Renal cortical epithelial cell (primary cell): ENCODE measurements at regions not wholly inside any gene's neighbourhood (a gene's known extent, or its start where the extent isn't known, plus 50 kb on each side); places are given as distances from the start of the nearest gene placed in this dataset.

ENCODE experiments used
- DNase-seq: peaks from one replicate; pipeline ENCODE4 v3.0.0-alpha.2; 2011; ENCODE audit warnings: low read depth

DNA sequence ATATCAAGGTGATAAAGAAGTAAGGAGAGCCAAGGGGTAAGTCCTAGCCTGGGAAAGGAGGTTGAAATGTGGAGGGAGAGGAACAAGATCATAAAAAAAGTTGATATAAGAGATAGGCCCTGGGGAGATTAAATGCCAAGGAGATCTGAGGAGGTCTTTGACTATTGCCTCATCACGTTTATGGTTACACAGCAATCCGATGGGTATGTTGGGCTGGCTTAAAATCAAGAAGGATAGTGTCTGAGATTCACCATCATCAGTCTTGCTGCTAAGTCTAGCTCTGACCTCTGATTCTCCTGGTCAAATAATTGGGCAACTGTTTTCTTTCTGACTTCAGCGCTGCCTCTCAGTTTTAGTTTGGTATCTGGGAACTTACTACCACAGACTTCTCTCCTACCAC, 416.3 kb downstream of the GPATCH2 start:
- DNase-seq, result no peak

DNA sequence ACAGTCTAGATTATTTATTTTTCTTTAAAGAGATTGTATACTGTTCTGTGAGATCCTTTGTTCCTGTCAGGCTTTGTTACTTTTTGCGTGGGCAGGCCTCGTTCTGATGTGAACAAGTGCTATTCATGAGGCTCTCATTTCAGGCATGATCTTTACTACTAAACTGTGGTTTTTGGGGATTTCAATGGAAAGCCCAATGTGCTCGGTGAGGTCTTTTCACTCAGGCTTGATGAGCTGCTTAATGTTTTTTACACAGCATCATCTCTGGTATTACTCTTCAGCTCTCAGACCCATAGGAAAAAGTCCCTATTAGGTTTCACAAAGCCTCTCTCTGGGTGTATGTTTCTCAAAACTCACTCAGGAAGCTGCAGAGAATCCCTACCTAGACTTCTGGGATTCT, 419.4 kb downstream of the GPATCH2 start:
- no peak for DNase-seq

DNA sequence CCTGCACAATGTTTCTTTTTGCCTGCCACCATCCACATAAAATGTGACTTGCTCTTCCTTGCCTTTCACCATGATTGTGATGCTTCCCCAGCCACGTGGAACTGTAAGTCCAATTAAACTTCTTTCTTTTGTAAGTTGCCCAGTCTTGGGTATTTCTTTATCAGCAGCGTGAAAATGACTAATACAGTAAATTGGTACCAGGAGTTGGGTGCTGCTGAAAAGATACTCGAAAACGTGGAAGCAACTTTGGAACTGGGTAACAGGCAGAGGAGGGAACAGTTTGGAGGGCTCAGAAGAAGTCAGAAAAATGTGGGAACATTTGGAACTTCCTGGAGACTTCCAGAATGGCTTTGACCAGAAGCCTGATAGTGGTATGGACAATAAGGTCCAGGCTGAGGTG, 425.3 kb downstream of the GPATCH2 start:
- DNase-seq, result no peak

DNA sequence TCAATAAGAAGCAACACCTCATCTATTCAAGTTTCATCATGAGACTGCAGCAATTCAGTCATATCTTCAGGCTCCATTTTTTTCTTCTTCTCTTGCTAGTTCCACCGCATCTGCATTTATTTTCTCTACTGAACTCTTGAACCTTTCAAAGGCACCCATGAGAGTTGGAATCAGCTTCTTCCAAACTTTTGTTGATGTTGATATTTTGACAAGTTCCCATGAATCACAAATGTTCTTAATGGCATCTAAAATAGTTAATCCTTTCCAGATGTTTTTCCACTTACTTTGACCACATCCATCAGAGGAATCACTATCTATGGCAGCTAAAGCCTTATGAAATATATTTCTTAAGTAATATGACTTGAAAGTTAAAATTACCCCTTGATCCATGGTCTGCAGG, 434.3 kb downstream of the GPATCH2 start:
- no peak for DNase-seq

DNA sequence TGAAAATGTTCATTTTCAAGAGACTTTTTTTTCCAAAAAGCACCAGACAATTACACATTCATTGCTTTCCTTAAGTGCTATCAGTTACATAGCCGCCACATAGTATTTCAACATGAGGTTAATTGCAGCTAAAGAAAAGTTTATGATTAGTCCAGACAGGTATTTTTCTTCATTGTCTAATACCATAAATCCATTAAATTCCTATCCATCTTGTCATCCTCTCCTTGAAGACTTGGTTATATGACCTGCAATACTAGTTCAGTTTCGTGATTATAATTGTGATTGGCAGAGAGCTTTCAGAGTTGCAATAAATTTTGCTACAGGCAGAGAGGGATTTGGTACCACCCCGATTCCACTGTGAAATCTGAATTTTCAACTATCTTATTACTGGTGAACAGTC, 437.7 kb downstream of the GPATCH2 start:
- DNase-seq, result no peak

DNA sequence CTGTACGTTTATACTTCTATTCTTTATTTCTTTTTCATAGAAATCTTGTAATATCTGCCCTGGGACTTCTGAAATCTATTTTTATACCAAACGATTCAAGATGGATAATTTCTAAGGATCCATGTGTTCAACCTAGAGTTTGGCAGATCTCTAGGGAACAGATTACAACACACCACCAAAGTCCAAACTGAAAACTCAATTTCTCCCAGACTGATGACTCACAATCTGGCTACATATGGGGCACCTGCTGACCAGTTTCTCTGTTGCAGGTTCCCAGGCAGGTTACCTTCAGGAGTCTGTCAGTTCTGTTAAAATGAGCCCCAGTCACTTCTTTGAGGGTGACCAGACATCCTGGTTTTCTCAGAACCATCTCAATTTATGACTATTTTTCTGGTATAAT, 439.4 kb downstream of the GPATCH2 start:
- DNase-seq, result peak; percentile 40

DNA sequence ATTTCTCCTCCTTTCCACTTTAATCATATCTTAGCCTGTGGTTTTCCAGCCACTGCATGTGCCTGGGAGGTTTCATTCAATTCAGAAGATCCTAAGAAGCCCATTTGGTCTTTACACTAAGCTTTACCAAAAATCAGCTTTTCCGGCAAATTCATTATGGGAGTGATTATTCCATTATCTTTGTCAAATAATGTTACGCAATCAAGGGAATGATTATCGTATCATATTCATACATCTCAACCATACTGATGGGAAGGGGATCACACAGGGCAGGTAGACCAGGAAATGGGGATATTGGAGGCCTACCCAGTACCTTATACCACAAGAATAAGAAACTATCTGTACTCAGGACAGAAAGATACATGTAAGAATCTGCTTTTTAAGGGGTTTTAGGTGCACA, 440.5 kb downstream of the GPATCH2 start:
- no peak for DNase-seq

DNA sequence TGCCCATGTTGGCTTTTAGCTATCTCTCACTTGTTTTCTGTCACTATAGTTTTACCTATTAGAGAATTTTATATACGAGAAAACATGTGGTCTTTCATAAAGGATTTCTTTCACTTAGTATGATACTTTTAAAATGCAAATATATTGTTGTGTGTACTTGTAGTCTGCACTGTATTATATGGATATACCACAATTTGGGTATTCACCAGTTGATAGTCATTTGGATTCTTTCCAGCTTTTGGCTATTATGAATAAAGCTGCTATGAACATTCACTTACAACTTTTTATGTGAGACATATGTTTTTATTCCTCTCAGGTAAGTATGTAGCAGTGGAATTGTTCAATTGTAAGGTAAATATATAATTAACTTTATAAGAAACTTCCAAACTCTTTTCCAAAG, 441.5 kb downstream of the GPATCH2 start:
- DNase-seq, result no peak

DNA sequence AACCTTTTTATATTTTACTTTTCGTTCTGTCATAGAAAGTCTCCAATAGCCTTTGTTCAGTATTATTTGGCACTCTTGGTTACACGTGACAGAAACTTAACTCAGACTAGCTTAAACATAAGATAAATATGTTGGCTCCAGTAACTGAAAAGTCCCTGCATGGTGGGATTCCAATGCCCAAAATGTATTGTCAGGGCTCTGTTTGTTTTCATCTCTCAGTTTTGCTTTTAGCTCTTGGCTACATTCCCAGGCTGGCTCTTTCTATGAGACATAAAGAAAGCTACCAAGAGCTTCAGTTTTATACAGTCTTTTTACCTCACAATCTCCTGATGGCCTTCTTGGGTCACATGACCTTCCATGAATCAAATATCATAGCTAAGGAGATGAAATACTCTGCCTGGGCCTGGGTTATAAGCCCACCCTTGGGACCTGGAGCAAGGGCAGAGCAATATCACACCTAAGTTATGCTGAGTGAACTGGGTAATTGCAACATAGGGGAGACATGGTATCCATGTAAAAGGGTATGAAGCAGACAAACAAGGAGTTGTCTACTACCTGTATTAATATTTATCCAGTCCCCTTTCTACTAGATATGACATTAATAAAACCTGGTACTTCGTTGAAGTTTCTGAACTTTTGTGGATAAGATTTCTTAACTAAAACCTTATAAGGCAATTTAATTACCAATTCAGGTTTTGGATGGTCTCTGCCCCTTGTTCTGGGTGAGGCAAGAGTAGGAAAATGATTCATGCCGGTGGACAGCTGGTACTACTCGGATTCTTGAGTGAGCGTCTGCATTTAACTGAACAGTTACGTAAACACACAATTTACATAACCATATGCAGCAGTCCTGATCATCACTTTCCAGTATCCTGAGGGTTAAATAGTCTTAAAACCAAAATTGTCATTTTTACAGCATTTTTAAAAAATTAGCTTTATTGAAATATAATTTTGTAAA, 442.3 kb downstream of the GPATCH2 start:
- DNase-seq, result no peak

DNA sequence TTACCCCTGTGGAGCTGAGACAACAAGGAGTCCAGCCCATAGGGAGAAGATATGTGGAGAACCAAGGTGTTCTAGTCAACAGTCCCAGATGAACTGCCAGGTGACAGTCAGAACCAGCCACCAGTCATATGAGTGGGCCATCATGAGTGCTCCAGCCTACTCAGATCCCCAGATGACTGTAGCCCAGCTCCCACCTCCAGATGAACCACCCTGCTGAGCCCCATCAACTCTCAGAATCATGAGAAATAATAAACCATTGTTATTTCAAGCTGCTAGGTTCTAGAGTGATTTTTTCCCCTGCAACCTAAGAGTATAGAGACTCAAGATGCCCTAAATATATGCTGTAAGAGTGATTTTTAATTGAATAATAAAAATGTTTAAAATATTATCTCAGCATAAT, 444.2 kb downstream of the GPATCH2 start:
- no peak for DNase-seq

DNA sequence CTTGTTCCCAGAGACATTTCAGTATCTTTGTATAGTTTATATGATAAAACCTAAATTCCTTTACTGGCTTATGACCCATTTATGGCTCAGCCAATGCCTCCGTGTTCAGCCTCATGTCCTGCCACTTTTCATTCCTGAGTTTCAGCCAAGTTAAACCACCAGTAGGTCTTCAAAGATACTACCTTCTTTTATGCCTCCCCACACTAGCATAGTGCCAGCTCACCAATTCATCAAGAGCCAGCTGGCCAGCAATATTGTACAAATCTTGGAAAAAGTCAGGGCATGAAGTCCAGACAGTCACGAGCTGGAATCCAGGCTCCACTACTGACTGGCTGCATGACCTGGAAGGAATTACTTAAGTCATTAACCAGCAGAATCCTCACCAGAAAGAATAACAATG, 446.0 kb downstream of the GPATCH2 start:
- no peak for DNase-seq

DNA sequence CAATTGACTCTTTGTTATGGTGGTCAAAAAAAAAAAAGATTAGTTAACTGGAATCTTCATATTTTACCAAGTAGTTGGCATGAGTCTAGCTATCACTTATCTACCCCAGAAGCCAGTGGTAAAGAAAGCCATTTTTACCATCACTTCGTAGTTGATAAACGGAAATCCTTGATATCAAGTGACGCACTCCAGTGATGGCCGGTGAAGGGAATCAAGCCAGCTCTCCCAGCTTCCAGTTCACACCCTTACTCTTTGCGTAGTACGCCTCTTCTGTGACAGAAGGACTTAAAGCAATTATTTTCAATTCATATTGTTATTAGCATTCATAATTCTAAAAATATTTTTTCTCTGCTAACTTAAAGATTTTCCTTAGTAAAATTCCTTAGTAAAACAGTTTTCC, 447.9 kb downstream of the GPATCH2 start:
- no peak for DNase-seq

DNA sequence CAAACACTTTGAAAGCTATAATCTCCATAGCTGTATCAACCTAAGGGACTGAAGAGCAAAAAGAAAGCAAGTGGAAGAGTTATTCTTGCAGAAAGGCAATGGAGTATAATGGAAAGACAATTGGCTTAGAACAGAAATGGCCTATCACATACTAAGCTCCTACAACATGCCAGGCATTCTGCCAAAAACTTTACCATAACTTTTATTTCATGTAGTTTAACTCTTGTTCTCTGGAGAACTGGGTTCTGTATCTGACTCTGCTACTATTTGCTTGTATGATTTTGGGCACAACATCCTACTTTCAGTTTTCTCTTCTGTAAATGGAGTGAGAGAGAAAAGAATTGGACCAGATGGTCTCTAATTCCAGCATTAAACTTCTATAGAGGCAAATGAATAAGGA, 449.1 kb downstream of the GPATCH2 start:
- DNase-seq, result no peak

DNA sequence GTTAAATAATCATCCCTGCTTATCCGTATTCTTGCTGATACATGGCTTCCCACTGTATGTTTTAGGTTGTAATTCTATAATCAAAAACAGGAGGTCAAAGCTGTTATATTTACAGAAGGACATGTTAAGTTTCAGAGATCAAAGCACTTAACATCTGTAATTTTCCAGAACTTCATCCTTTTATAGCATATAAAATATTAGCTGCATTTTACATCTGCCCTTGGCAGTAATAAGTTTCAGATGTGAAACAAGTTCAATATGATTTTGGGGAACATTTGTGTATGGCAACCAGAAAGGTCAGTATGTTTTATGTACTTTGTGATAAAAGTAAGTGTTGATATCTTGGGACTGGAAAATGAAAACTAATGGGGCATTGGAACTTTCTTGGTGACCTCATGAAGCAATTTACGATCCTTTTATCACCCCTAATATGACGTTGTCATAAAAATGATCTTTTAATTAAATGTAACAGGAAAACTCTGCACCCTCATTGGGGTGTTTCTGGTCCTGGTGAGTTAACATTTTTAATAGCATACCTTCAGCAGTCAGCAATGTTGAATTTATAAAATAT, 449.6 kb downstream of the GPATCH2 start:
- DNase-seq, result no peak

DNA sequence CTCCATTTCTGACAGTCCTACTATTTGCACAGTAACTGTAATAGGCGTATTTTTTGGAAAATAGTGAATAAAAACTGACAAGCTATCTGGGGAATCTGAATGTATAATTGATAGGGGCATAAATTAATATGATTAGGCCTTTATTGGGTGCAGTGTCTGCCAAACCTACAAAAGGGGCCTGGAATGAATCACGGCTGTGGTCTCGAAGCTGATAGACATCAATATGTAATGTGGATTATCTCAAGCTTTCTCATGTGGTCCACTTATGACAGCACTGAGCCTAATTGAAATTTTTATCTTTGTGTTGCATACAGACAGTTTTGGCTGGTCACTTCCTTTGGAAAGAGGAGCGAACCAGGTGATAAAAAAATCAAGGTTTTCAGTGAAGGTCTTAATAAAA, 450.4 kb downstream of the GPATCH2 start:
- DNase-seq, result no peak

DNA sequence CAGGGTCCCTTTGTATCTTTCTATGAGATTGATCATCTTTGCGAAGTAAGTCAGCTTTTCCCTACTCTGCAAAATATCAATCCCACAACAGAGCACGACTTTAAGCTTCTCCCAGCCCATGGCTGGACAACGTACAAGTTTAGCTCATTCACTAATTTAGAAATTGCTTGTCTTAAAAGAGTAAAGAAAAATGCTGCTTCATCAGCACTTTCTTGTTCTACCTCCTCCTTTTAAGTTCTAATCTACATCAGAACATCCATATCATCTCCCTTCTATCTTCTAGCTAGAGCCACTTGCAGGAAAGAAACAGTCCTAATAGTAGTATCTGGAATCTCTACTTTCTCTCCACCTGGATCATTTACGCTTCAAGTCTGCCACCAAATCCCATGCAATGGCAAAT, 441.2 kb upstream of the ESRRG start:
- DNase-seq, result no peak

DNA sequence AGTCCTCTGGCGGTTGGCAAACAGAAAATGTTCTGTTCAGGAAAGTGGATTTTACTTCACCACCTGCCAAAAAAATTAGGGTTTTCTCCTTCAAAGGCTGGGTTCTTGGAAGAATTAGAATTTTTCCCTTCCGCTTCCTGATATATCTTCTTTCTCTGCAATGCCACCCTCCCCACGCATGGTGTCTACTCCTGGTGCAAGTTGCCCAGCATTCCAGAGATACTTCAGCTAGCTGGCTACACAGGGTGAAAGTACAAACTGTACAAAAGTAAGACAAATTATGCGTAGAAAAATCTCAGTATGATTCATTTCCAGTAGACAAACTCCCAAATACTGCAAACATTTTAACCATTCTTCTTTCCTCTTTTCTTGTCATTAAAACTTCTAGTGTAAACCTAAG, 430.1 kb upstream of the ESRRG start:
- DNase-seq, result peak; percentile 56

DNA sequence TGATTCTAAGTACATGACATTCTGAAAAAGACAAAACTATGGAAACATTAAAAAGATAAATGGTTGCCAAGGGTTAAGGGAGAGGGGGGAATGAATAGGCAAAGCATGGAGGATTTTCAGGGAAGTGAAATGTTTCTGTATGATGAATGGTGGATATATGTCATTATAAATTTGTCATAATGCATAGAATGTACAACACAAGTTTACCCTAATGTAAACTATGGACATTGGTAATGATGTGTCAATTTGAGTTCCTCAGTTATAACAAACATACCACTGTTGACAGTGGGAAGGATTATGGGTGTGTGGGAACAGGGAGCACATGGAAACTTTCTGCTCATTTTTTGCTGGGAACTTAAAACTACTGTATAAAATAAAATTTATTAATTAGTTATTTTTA, 427.1 kb upstream of the ESRRG start:
- no peak for DNase-seq

DNA sequence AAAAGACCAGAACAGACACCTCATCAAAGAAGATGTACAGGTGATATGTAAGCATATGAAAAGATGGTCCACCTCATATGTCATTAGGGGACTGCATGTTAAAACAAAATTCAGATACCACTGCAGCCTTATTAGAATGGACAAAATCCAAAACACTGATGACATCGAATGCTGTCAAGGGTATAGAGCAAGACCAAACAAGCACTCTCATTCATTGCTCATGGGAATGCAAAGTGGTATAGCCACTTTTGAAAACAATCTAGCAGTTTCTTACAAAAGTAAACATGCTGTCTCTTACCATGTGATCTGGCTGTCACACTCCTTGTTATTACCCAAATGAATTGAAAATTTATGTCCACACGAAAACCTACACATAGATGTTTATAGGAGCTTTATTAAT, 426.6 kb upstream of the ESRRG start:
- DNase-seq, result no peak

DNA sequence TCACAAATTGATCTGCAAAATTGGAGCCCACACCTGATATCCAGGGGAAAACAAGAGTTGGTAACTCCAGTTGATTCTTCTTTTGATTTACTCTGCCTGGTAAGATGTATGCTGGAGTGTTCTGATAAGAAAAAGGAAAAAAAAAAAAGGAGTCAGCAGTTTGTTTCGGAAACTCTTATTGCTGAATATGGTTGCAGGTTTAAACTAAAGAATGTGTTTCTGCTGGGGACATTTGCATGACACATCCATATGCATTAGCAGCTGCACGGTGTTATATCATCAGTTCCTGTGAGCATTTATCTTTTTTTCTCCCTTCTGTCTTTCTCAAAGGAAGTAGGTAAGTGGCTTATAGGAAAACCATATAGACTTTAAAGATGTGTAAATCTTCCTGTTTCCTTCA, 418.5 kb upstream of the ESRRG start:
- DNase-seq, result no peak

DNA sequence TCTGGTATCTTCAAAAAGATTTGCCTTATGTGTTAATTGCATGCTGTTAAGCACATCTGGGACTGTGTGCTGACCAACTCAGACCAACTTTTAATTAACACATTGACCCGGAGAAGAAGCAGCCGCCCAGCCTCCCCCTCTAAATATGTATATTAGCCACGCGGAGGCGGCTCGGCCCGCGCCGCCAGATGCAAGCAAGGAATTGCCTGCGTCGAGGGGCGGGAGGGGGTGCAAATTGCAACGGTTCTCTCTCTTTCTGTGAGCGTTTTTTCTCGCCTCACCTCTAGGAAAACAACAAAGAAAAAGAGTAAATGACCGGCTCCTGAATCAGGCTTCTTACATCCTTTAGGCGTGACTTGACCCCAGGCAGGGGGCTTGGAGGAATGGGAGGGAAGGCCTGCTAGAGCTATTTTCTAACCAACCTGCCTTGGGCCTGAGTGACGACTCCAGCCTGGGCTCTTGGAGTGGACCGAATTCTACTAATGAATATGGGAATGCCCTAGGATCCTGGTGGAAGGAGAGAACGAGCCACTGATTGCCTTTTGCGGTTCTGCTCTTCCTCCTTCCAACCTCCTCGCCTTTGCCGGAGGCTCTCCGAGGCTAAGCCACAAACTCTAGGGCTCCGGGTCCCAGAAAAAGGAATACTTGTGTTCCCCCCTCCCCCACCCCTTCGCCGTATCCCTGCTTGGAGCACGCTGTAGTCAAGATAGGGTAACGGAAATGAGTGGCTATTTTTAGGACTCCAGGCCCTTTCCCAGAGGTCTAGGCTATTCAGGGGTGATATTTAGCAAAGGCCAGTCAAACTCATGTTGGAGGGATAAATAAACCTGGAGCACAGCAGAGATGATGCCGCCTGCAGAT, 417.0 kb upstream of the ESRRG start:
- no peak for DNase-seq

DNA sequence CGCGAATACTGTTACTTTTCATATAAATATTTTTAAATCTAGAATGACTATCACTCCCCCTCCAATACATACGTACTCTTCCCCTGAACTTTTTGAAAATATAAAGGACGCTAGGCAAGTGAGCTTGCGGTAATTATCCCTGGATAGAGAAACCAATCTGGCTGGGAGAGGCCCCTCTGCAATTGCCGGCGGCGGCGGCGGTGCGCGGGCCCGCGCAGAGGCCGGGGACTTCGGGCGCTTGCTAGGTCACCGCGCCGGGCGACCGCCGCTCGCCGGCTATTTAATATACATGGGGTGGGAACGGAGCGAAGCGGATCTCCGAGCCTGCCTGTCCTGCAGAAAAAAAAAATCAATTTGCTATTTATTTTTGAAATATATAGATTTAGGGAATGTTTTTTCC, 416.3 kb upstream of the ESRRG start:
- no peak for DNase-seq
